KMS-11 (cell line): ENCODE measurements at regions not wholly inside any gene's neighbourhood (a gene's known extent, or its start where the extent isn't known, plus 50 kb on each side); places are given as distances from the start of the nearest gene placed in this dataset.

Experiments used
- H2AFZ ChIP-seq: fragments of 200-600 bp; sonication (generic); 2 replicates; pipeline ENCODE4 v1.6.1; 2016; ENCODE audit warnings: antibody characterized with exemption, mixed run types, low read depth
- H3K27ac ChIP-seq: fragments of 200-600 bp; sonication (generic); 2 replicates; pipeline ENCODE4 v1.6.1; 2016; ENCODE audit warnings: mild to moderate bottlenecking, mixed run types
- H3K27me3 ChIP-seq: fragments of 200-600 bp; sonication (generic); 2 replicates; pipeline ENCODE4 v1.6.1; 2017; ENCODE audit warnings: mild to moderate bottlenecking, low read depth, mixed run types, moderate library complexity; ENCODE audit not compliant: insufficient read depth
- H3K36me3 ChIP-seq: fragments of 200-600 bp; sonication (generic); 2 replicates; pipeline ENCODE4 v1.6.1; 2017; ENCODE audit warnings: mild to moderate bottlenecking, mixed run types; ENCODE audit not compliant: insufficient read depth
- H3K4me1 ChIP-seq: fragments of 200-600 bp; sonication (generic); 2 replicates; pipeline ENCODE4 v1.6.1; 2016; ENCODE audit warnings: mild to moderate bottlenecking, low read depth, mixed run types; ENCODE audit not compliant: poor library complexity, severe bottlenecking
- H3K4me2 ChIP-seq: fragments of 200-600 bp; sonication (generic); 2 replicates; pipeline ENCODE4 v1.7.0; 2016; ENCODE audit warnings: mild to moderate bottlenecking, mixed run types
- H3K4me3 ChIP-seq: fragments of 200-600 bp; sonication (generic); IDR thresholded peaks from 2 replicates; pipeline ENCODE4 v1.6.1; 2017; ENCODE audit warnings: low read depth, low read length, mixed read lengths; ENCODE audit not compliant: insufficient read depth
- H3K79me2 ChIP-seq: fragments of 200-600 bp; sonication (generic); 2 replicates; pipeline ENCODE4 v1.6.1; 2016; ENCODE audit warnings: low read depth, mixed run types; ENCODE audit not compliant: insufficient read depth
- H3K9ac ChIP-seq: fragments of 200-600 bp; sonication (generic); 2 replicates; pipeline ENCODE4 v1.6.1; 2016; ENCODE audit warnings: mild to moderate bottlenecking, mixed run types
- H4K20me1 ChIP-seq: fragments of 200-600 bp; sonication (generic); 2 replicates; pipeline ENCODE4 v1.6.1; 2016; ENCODE audit warnings: mild to moderate bottlenecking, mixed run types; ENCODE audit not compliant: insufficient read depth
- CTCF ChIP-seq: fragments of 200-600 bp; sonication (generic); conservative IDR thresholded peaks from 2 replicates; pipeline ENCODE4 v1.6.1; 2017; ENCODE audit warnings: low read depth, mild to moderate bottlenecking, antibody characterized with exemption, low read length, moderate library complexity, mixed read lengths

- no peak overlapping the region for H2AFZ ChIP-seq
- no peaks in the 10 kb centered on the region for H4K20me1 ChIP-seq
- no peak overlapping the region for H3K4me3 ChIP-seq
- H3K27me3 ChIP-seq = no peaks in the 10 kb centered on the region
- H3K4me2 ChIP-seq = no peak overlapping the region
- no peak overlapping the region for H3K9ac ChIP-seq
- no peak overlapping the region for H3K27ac ChIP-seq
- no peak for TF ChIP-seq CTCF
- H3K4me1 ChIP-seq = no peaks in the 10 kb centered on the region
- H3K79me2 ChIP-seq = no peaks in the 10 kb centered on the region
- no peaks in the 10 kb centered on the region for H3K36me3 ChIP-seq
These were observed 274.4 kb upstream of the CLINT1 start for GRCh38 chr5:158133369-158133768.

GRCh38 chr5:158127536-158127935, 268.6 kb upstream of the CLINT1 start:
- Histone ChIP-seq H3K79me2 (no peaks in the 10 kb centered on the region), H3K4me2 (no peak overlapping the region), H3K4me3 (no peak overlapping the region), H3K4me1 (no peaks in the 10 kb centered on the region), H2AFZ (no peak overlapping the region), H3K27me3 (no peaks in the 10 kb centered on the region), H3K36me3 (no peaks in the 10 kb centered on the region), H3K27ac (no peak overlapping the region), H3K9ac (no peak overlapping the region), H4K20me1 (no peaks in the 10 kb centered on the region)
- no peak for TF ChIP-seq CTCF

- no peak overlapping the region for H3K4me3 ChIP-seq
These were observed 267.8 kb upstream of the CLINT1 start for GRCh38 chr5:158126442-158127405.

GRCh38 chr5:158124606-158125316, 265.8 kb upstream of the CLINT1 start:
- no peak for TF ChIP-seq CTCF
- H3K4me2 ChIP-seq = no peak overlapping the region
- no peaks in the 10 kb centered on the region for H3K79me2 ChIP-seq
- H3K9ac ChIP-seq = no peak overlapping the region
- H3K36me3 ChIP-seq = no peaks in the 10 kb centered on the region
- H3K27me3 ChIP-seq = no peaks in the 10 kb centered on the region
- H3K4me3 ChIP-seq = no peak overlapping the region
- H4K20me1 ChIP-seq = no peaks in the 10 kb centered on the region
- no peak overlapping the region for H3K27ac ChIP-seq
- H3K4me1 ChIP-seq = no peaks in the 10 kb centered on the region
- no peak overlapping the region for H2AFZ ChIP-seq

More at GRCh38 chr5:158126442-158127405, 267.8 kb upstream of the CLINT1 start:
- Histone ChIP-seq H3K4me2 (no peak overlapping the region), H3K27me3 (no peaks in the 10 kb centered on the region), H4K20me1 (no peaks in the 10 kb centered on the region), H3K79me2 (no peaks in the 10 kb centered on the region), H2AFZ (no peak overlapping the region), H3K36me3 (no peaks in the 10 kb centered on the region), H3K4me1 (no peaks in the 10 kb centered on the region), H3K27ac (no peak overlapping the region), H3K9ac (no peak overlapping the region)
- TF ChIP-seq CTCF = no peak
